ENCODE measurements at regions not wholly inside any gene's neighbourhood (a gene's known extent, or its start where the extent isn't known, plus 50 kb on each side); places are given as distances from the start of the nearest gene placed in this dataset.
"Not testable (repeated sequence)": the region's sequence is repeated elsewhere in the genome, so short reads cannot be mapped to it uniquely, and the experiment has no call there.

GRCh38 chr22:25488244-25489020 lies 76.0 kb upstream of the GRK3 start:
- DNase-seq (ENCODE audit: low read depth), result peak; percentile 43

- DNase-seq (ENCODE audit: low read depth), result no peak
These were observed 74.5 kb upstream of the GRK3 start for GRCh38 chr22:25489947-25490346.

- DNase-seq (ENCODE audit: low read depth), result no peak
These were observed 73.6 kb upstream of the GRK3 start for GRCh38 chr22:25490896-25491295.

- no peak for DNase-seq (ENCODE audit: low read depth)
These were observed 72.3 kb upstream of the GRK3 start for GRCh38 chr22:25492162-25492561.

- no peak for DNase-seq (ENCODE audit: low read depth)
These were observed 71.4 kb upstream of the GRK3 start for GRCh38 chr22:25492841-25493734.

- no peak for DNase-seq (ENCODE audit: low read depth)
These were observed 70.7 kb upstream of the GRK3 start for GRCh38 chr22:25493794-25494193.

- no peak for DNase-seq (ENCODE audit: low read depth)
These were observed 69.7 kb upstream of the GRK3 start for GRCh38 chr22:25494774-25495173.

- no peak for DNase-seq (ENCODE audit: low read depth)
These were observed 69.2 kb upstream of the GRK3 start for GRCh38 chr22:25495285-25495684.

- DNase-seq (ENCODE audit: low read depth), result no peak
These were observed 67.9 kb upstream of the GRK3 start for GRCh38 chr22:25496396-25497064.

- no peak for DNase-seq (ENCODE audit: low read depth)
These were observed 67.3 kb upstream of the GRK3 start for GRCh38 chr22:25497181-25497641.

GRCh38 chr22:25497716-25498115 lies 66.8 kb upstream of the GRK3 start:
- no peak for DNase-seq (ENCODE audit: low read depth)

- DNase-seq (ENCODE audit: low read depth), result not testable (repeated sequence)
These were observed 63.8 kb upstream of the GRK3 start for GRCh38 chr22:25500671-25501070.

- not testable (repeated sequence) for DNase-seq (ENCODE audit: low read depth)
These were observed 60.5 kb upstream of the GRK3 start for GRCh38 chr22:25504017-25504416.

GRCh38 chr22:25508161-25508560 lies 56.3 kb upstream of the GRK3 start:
- DNase-seq (ENCODE audit: low read depth), result no peak

- no peak for DNase-seq (ENCODE audit: low read depth)
These were observed 55.6 kb upstream of the GRK3 start for GRCh38 chr22:25508761-25509321.

GRCh38 chr22:25509374-25509791 lies 55.1 kb upstream of the GRK3 start:
- no peak for DNase-seq (ENCODE audit: low read depth)

- no peak for DNase-seq (ENCODE audit: low read depth)
These were observed 53.6 kb upstream of the GRK3 start for GRCh38 chr22:25510876-25511275.

GRCh38 chr22:25511725-25512124 lies 52.8 kb upstream of the GRK3 start:
- DNase-seq (ENCODE audit: low read depth), result no peak

GRCh38 chr22:25514436-25515180 lies 49.9 kb upstream of the GRK3 start:
- no peak for DNase-seq (ENCODE audit: low read depth)

Data from HS-27A (cell line).